ENCODE measurements at regions not wholly inside any gene's neighbourhood (a gene's known extent, or its start where the extent isn't known, plus 50 kb on each side); places are given as distances from the start of the nearest gene placed in this dataset.

DNA sequence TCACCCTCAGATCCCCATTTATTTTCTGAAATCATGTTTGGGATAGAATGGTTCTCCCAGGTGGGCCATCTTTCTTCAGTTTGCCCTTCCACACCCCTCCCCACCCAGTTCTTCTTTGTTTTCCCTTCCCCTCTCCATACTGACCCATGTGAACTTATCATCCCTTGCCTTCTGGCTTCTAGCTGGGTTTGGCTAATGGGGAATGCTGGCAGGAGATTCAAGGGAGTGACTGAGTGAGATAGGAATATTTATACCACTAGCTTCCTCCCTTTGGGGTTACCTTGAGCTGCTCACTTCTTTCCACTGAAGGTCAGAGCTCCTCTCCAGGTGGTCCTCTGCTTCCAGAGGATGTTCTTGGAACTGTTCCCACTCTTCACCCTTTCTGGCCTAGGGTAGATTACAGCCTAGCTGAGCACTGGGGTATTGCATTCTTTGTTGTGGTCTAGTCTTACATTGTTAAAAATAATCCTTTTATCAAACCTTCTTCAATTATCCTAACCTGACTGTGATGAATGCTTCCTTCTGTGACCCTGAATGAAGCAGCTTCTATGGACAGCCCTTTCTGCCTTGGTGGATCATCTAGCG is 88.3 kb upstream of the ATP2B1 start:
- no peak overlapping the region for H2BK5ac ChIP-seq (ENCODE audit: low read length)
- no peaks in the 10 kb centered on the region for H3K27me3 ChIP-seq (ENCODE audit: insufficient read depth, low read length, poor library complexity)
- H2BK15ac ChIP-seq (replicated peaks; ENCODE audit: low read depth), result no peak overlapping the region
- H2BK120ac ChIP-seq (ENCODE audit: low read depth, low read length), result no peak overlapping the region
- no peak overlapping the region for H2AK5ac ChIP-seq (ENCODE audit: low read length)
- H3K36me3 ChIP-seq (ENCODE audit: control insufficient read depth, insufficient read depth, low read length), result no peaks in the 10 kb centered on the region
- H3K18ac ChIP-seq (ENCODE audit: low read length), result no peak overlapping the region
- no peak overlapping the region for H3K27ac ChIP-seq (ENCODE audit: low read depth, low read length)
- DNase-seq, result peak; percentile 32
- no peak overlapping the region for H3K9ac ChIP-seq (ENCODE audit: low read length)
- no peak overlapping the region for H3K4me2 ChIP-seq (ENCODE audit: low read length)
- H3K4me3 ChIP-seq (ENCODE audit: low read length), result no peak overlapping the region
- H4K8ac ChIP-seq (ENCODE audit: low read depth, low read length), result no peak overlapping the region
- no CpG with 5 or more reads among the region's 1 CpG for WGBS (ENCODE audit: extremely low coverage, insufficient coverage, low lambda C conversion rate)
- no peak overlapping the region for H4K5ac ChIP-seq (ENCODE audit: low read length)
- H3K79me2 ChIP-seq (ENCODE audit: control insufficient read depth, insufficient read depth, low read length), result no peaks in the 10 kb centered on the region
- no peak overlapping the region for H3K56ac ChIP-seq (ENCODE audit: low read length)
- H3K4me1 ChIP-seq (ENCODE audit: control insufficient read depth, low read depth, low read length), result no peaks in the 10 kb centered on the region
- no peak overlapping the region for H3K23ac ChIP-seq (ENCODE audit: low read length)
- H3K4ac ChIP-seq (ENCODE audit: low read depth, low read length), result no peak overlapping the region
- H3K79me1 ChIP-seq (ENCODE audit: low read length), result no peaks in the 10 kb centered on the region

DNA sequence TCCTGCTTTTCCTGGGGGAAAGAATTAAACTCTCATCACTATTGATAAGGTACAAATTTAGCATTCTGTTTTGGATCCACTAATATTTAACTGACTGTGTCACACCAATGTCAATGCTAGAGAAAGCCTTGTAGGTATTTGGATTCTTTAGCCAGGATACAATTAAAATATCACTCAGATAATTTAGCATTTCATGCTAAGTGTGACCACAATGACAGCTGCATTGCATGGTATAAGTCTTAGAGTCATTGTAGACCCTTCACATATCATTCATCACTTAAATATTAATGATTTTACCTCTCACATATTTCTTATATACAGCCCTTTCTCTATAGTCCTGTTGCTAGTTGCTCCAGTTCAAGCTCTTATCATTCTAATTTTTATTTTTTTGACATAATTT is 85.3 kb upstream of the ATP2B1 start:
- Histone ChIP-seq H3K4me1 (ENCODE audit: control insufficient read depth, low read depth, low read length) (no peaks in the 10 kb centered on the region), H2BK15ac (replicated peaks; ENCODE audit: low read depth) (no peak overlapping the region), H2BK5ac (ENCODE audit: low read length) (no peak overlapping the region), H2BK120ac (ENCODE audit: low read depth, low read length) (no peak overlapping the region), H3K18ac (ENCODE audit: low read length) (no peak overlapping the region), H3K9ac (ENCODE audit: low read length) (no peak overlapping the region), H3K27me3 (ENCODE audit: insufficient read depth, low read length, poor library complexity) (no peaks in the 10 kb centered on the region), H3K23ac (ENCODE audit: low read length) (no peak overlapping the region), H4K8ac (ENCODE audit: low read depth, low read length) (no peak overlapping the region), H3K4me2 (ENCODE audit: low read length) (no peak overlapping the region), H3K79me1 (ENCODE audit: low read length) (no peaks in the 10 kb centered on the region), H3K79me2 (ENCODE audit: control insufficient read depth, insufficient read depth, low read length) (no peaks in the 10 kb centered on the region), H4K5ac (ENCODE audit: low read length) (no peak overlapping the region), H3K56ac (ENCODE audit: low read length) (no peak overlapping the region), H3K27ac (ENCODE audit: low read depth, low read length) (no peak overlapping the region), H3K4ac (ENCODE audit: low read depth, low read length) (no peak overlapping the region), H2AK5ac (ENCODE audit: low read length) (no peak overlapping the region), H3K36me3 (ENCODE audit: control insufficient read depth, insufficient read depth, low read length) (no peaks in the 10 kb centered on the region), H3K4me3 (ENCODE audit: low read length) (no peak overlapping the region)
- no peak for DNase-seq

DNA sequence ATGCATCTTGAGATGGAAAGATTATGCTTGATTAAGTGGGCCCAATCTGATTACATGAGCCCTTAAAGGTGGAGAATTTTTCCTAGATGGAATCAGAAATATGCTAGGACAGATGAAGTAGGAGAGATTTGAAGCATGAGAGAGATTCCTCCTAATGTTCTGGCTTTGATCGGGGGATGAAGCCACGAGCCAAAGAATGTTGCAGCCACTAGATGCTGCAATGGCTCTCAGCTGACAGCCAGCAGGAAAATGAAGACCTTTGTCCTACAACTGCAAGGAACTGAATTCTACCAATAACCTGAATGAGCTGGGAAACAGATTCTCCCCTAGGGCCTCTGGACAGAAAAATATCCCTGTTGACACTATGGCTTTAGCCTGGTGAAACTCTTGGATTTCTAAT is 82.6 kb upstream of the ATP2B1 start:
- no peaks in the 10 kb centered on the region for H3K27me3 ChIP-seq (ENCODE audit: insufficient read depth, low read length, poor library complexity)
- no peak overlapping the region for H2BK15ac ChIP-seq (replicated peaks; ENCODE audit: low read depth)
- H3K79me1 ChIP-seq (ENCODE audit: low read length), result no peaks in the 10 kb centered on the region
- H4K5ac ChIP-seq (ENCODE audit: low read length), result no peak overlapping the region
- no peak overlapping the region for H4K8ac ChIP-seq (ENCODE audit: low read depth, low read length)
- no peak overlapping the region for H3K9ac ChIP-seq (ENCODE audit: low read length)
- no CpG with 5 or more reads among the region's 2 CpGs for WGBS (ENCODE audit: extremely low coverage, insufficient coverage, low lambda C conversion rate)
- no peak overlapping the region for H3K23ac ChIP-seq (ENCODE audit: low read length)
- H3K4me2 ChIP-seq (ENCODE audit: low read length), result no peak overlapping the region
- H3K4me3 ChIP-seq (ENCODE audit: low read length), result no peak overlapping the region
- no peak overlapping the region for H2AK5ac ChIP-seq (ENCODE audit: low read length)
- no peak for DNase-seq
- no peak overlapping the region for H3K56ac ChIP-seq (ENCODE audit: low read length)
- H3K27ac ChIP-seq (ENCODE audit: low read depth, low read length), result no peak overlapping the region
- no peaks in the 10 kb centered on the region for H3K36me3 ChIP-seq (ENCODE audit: control insufficient read depth, insufficient read depth, low read length)
- no peaks in the 10 kb centered on the region for H3K4me1 ChIP-seq (ENCODE audit: control insufficient read depth, low read depth, low read length)
- H3K79me2 ChIP-seq (ENCODE audit: control insufficient read depth, insufficient read depth, low read length), result no peaks in the 10 kb centered on the region
- no peak overlapping the region for H2BK5ac ChIP-seq (ENCODE audit: low read length)
- no peak overlapping the region for H3K18ac ChIP-seq (ENCODE audit: low read length)
- no peak overlapping the region for H2BK120ac ChIP-seq (ENCODE audit: low read depth, low read length)
- no peak overlapping the region for H3K4ac ChIP-seq (ENCODE audit: low read depth, low read length)

DNA sequence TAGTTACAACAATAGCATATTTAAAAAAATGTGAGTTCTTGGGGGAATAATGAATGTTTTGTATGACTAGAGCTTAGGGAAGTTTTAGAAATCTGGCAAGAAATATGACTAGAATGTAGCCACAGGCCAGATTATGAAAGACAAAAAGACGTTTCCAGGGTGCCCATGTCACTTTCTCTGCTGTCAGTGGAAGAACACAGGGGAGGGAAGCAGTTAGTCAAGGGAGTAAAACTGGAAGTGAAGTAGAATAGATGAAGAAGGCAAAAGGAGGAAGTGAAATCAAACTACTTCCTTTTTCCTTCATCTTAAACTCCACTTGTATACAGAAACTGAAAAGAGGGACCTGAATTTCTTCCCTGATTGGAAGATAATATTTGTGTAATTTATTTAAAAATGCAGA is 81.2 kb upstream of the ATP2B1 start:
- no peak for DNase-seq
- no peak overlapping the region for H3K4ac ChIP-seq (ENCODE audit: low read depth, low read length)

DNA sequence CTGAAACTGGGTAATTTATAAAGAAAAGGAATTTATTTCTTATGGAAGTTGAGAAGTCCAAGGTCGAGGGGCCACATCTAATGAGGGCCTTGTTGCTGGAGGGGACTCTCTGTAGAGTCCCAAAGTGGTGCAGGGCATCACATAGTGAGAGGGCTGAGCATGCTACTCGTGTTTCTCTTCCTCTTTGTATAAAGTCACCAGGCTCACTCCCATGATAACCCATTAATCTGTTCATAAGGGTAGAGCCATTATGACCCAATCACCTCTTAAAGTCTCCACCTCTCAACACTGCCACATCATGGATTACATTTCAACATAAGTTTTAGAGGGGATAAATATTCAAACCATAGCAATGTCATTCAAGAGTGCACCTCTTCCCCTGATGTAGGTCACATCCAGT is 79.1 kb upstream of the ATP2B1 start:
- no peak overlapping the region for H3K18ac ChIP-seq (ENCODE audit: low read length)
- H3K9ac ChIP-seq (ENCODE audit: low read length), result no peak overlapping the region
- no CpG with 5 or more reads among the region's 2 CpGs for WGBS (ENCODE audit: extremely low coverage, insufficient coverage, low lambda C conversion rate)

More for the DNA sequence above, 81.2 kb upstream of the ATP2B1 start:
- H2BK120ac ChIP-seq (ENCODE audit: low read depth, low read length), result no peak overlapping the region
- no peak overlapping the region for H2BK15ac ChIP-seq (replicated peaks; ENCODE audit: low read depth)
- H3K9ac ChIP-seq (ENCODE audit: low read length), result no peak overlapping the region
- H3K56ac ChIP-seq (ENCODE audit: low read length), result no peak overlapping the region
- H4K5ac ChIP-seq (ENCODE audit: low read length), result no peak overlapping the region
- H3K27ac ChIP-seq (ENCODE audit: low read depth, low read length), result no peak overlapping the region
- no peak overlapping the region for H3K4me2 ChIP-seq (ENCODE audit: low read length)
- H3K36me3 ChIP-seq (ENCODE audit: control insufficient read depth, insufficient read depth, low read length), result no peaks in the 10 kb centered on the region
- H3K23ac ChIP-seq (ENCODE audit: low read length), result no peak overlapping the region
- no peak overlapping the region for H3K4me3 ChIP-seq (ENCODE audit: low read length)
- no CpG with 5 or more reads among the region's 1 CpG for WGBS (ENCODE audit: extremely low coverage, insufficient coverage, low lambda C conversion rate)
- no peak overlapping the region for H3K18ac ChIP-seq (ENCODE audit: low read length)
- no peaks in the 10 kb centered on the region for H3K79me2 ChIP-seq (ENCODE audit: control insufficient read depth, insufficient read depth, low read length)
- H3K4me1 ChIP-seq (ENCODE audit: control insufficient read depth, low read depth, low read length), result no peaks in the 10 kb centered on the region
- H3K27me3 ChIP-seq (ENCODE audit: insufficient read depth, low read length, poor library complexity), result no peaks in the 10 kb centered on the region
- no peak overlapping the region for H4K8ac ChIP-seq (ENCODE audit: low read depth, low read length)
- H2BK5ac ChIP-seq (ENCODE audit: low read length), result no peak overlapping the region
- H3K79me1 ChIP-seq (ENCODE audit: low read length), result no peaks in the 10 kb centered on the region
- no peak overlapping the region for H2AK5ac ChIP-seq (ENCODE audit: low read length)

DNA sequence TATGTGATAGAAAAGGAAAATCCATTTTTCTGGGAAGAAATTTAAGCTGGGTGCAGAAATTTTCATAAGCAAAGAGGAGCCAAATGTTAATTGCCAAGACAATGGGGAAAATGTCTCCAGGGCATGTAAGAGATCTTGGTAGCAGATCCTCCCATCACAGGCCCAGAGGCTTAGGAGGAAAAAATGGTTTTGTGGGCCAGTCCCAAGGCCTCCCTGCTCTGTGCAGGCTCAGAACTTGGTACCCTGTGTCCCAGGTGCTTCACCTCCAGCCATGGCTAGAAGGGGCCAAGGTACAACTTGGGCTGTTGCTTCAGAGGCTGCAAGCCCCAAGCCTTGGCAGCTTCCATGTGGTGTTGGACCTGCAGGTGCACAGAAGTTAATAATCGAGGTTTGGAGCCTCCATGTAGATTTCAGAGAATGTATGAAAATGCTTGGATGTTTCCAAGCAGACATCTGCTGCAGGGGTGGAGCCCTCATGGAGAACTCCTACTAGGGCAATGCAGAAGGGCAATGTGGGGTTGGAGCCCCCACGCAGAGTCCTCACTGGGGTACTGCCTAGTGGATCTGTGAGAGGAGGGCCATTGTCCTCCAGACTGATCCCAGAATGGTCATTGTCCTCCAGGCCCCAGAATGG is 77.7 kb upstream of the ATP2B1 start:
- no CpG with 5 or more reads among the region's 2 CpGs for WGBS (ENCODE audit: extremely low coverage, insufficient coverage, low lambda C conversion rate)
- no peak overlapping the region for H3K4me3 ChIP-seq (ENCODE audit: low read length)

More for the DNA sequence above, 79.1 kb upstream of the ATP2B1 start:
- Histone ChIP-seq H3K27ac (ENCODE audit: low read depth, low read length) (no peak overlapping the region), H3K4me3 (ENCODE audit: low read length) (no peak overlapping the region), H2AK5ac (ENCODE audit: low read length) (no peak overlapping the region), H3K4me1 (ENCODE audit: control insufficient read depth, low read depth, low read length) (no peaks in the 10 kb centered on the region), H3K4ac (ENCODE audit: low read depth, low read length) (no peak overlapping the region), H2BK15ac (replicated peaks; ENCODE audit: low read depth) (no peak overlapping the region), H3K23ac (ENCODE audit: low read length) (no peak overlapping the region), H3K27me3 (ENCODE audit: insufficient read depth, low read length, poor library complexity) (no peaks in the 10 kb centered on the region), H3K56ac (ENCODE audit: low read length) (no peak overlapping the region), H2BK5ac (ENCODE audit: low read length) (no peak overlapping the region), H4K5ac (ENCODE audit: low read length) (no peak overlapping the region), H2BK120ac (ENCODE audit: low read depth, low read length) (no peak overlapping the region), H3K4me2 (ENCODE audit: low read length) (no peak overlapping the region), H3K79me1 (ENCODE audit: low read length) (no peaks in the 10 kb centered on the region), H3K79me2 (ENCODE audit: control insufficient read depth, insufficient read depth, low read length) (no peaks in the 10 kb centered on the region), H4K8ac (ENCODE audit: low read depth, low read length) (no peak overlapping the region), H3K36me3 (ENCODE audit: control insufficient read depth, insufficient read depth, low read length) (no peaks in the 10 kb centered on the region)
- no peak for DNase-seq

More for the DNA sequence above, 77.7 kb upstream of the ATP2B1 start:
- no peak overlapping the region for H2AK5ac ChIP-seq (ENCODE audit: low read length)
- no peak overlapping the region for H2BK5ac ChIP-seq (ENCODE audit: low read length)
- no peak overlapping the region for H3K56ac ChIP-seq (ENCODE audit: low read length)
- no peaks in the 10 kb centered on the region for H3K79me1 ChIP-seq (ENCODE audit: low read length)
- H3K4me2 ChIP-seq (ENCODE audit: low read length), result no peak overlapping the region
- no peak overlapping the region for H2BK15ac ChIP-seq (replicated peaks; ENCODE audit: low read depth)
- H3K36me3 ChIP-seq (ENCODE audit: control insufficient read depth, insufficient read depth, low read length), result no peaks in the 10 kb centered on the region
- no peak overlapping the region for H4K5ac ChIP-seq (ENCODE audit: low read length)
- H3K9ac ChIP-seq (ENCODE audit: low read length), result no peak overlapping the region
- no peak overlapping the region for H3K27ac ChIP-seq (ENCODE audit: low read depth, low read length)
- H3K23ac ChIP-seq (ENCODE audit: low read length), result no peak overlapping the region
- H4K8ac ChIP-seq (ENCODE audit: low read depth, low read length), result no peak overlapping the region
- DNase-seq, result no peak
- H3K4me1 ChIP-seq (ENCODE audit: control insufficient read depth, low read depth, low read length), result no peaks in the 10 kb centered on the region
- no peak overlapping the region for H3K18ac ChIP-seq (ENCODE audit: low read length)
- no peaks in the 10 kb centered on the region for H3K27me3 ChIP-seq (ENCODE audit: insufficient read depth, low read length, poor library complexity)
- H3K79me2 ChIP-seq (ENCODE audit: control insufficient read depth, insufficient read depth, low read length), result no peaks in the 10 kb centered on the region
- no peak overlapping the region for H3K4ac ChIP-seq (ENCODE audit: low read depth, low read length)
- no peak overlapping the region for H2BK120ac ChIP-seq (ENCODE audit: low read depth, low read length)

Measured in mesendoderm (in vitro differentiated cells).